GM12878 (cell line): ENCODE measurements at regions not wholly inside any gene's neighbourhood (a gene's known extent, or its start where the extent isn't known, plus 50 kb on each side); places are given as distances from the start of the nearest gene placed in this dataset.

Experiments
- ATAC-seq: fragments of 200-7000 bp; cut with Tn5 transposase; 3 replicates; pipeline ENCODE4 v1.9.1; 2020; ENCODE audit warnings: mild to moderate bottlenecking, moderate library complexity
- BruUV-seq: library from RNA; stranded (reverse); fragments of 400-500 nt; replicated peaks from 2 replicates; lab custom pipeline; 2021; lab: Mats Ljungman, UMichigan
- CTCF ChIA-PET: fragments of 300-600 bp; sonication (Branson Sonifier 250); formaldehyde crosslinking; extraction: SDS; loops from one replicate; lab custom pipeline; 2021; ENCODE audit warnings: inconsistent platforms; lab: Yijun Ruan, JAX
- POLR2A ChIA-PET: fragments of 350-600 bp; formaldehyde crosslinking; extraction: SDS; loops from one replicate; lab custom pipeline; 2021; ENCODE audit warnings: inconsistent platforms; lab: Charles Lee
- RAD21 ChIA-PET: fragments of 300-600 bp; sonication (Branson Sonifier 250); formaldehyde crosslinking; loops from one replicate; lab custom pipeline; 2023; ENCODE audit warnings: antibody characterized with exemption; ENCODE audit not compliant: unreplicated experiment; lab: Charles Lee
- SMC1A ChIA-PET: fragments of 300-600 bp; sonication (Branson Sonifier 250); formaldehyde crosslinking; loops from one replicate; lab custom pipeline; 2023; ENCODE audit not compliant: unreplicated experiment, uncharacterized antibody; lab: Charles Lee
- DNase-seq: peaks from one replicate; pipeline ENCODE4 v3.0.0-alpha.2; 2011; ENCODE audit warnings: low read depth, low spot score
- FAIRE-seq: peaks from 3 replicates; lab custom pipeline; 2011; peaks lifted over from hg19 to GRCh38; lab: Jason Lieb, UNC
- H2AFZ ChIP-seq: 2 replicates; pipeline ENCODE4 v1.6.0; 2011; ENCODE audit warnings: low read depth, low read length, control low read depth; ENCODE audit not compliant: control insufficient read depth
- H3K27ac ChIP-seq: 2 replicates; pipeline ENCODE4 v1.5.1; 2011; ENCODE audit warnings: control low read depth; ENCODE audit not compliant: control insufficient read depth, insufficient read depth
- H3K27me3 ChIP-seq, 2 experiments: replicated peaks in 1 of 2; 2 replicates each; pipeline versions ENCODE4 v1.6.0 to v1.6.1; 2011; ENCODE audit warnings: low read length in 1 of 2; ENCODE audit not compliant: control insufficient read depth in 2 of 2, insufficient read depth in 2 of 2
- H3K36me3 ChIP-seq, 2 experiments: 2 replicates each; pipeline ENCODE4 v1.5.1; 2011; ENCODE audit warnings: low read length in 1 of 2; ENCODE audit not compliant: control insufficient read depth in 2 of 2, insufficient read depth in 2 of 2
- H3K4me1 ChIP-seq: 2 replicates; pipeline ENCODE4 v1.6.1; 2011; ENCODE audit warnings: mild to moderate bottlenecking, low read length, moderate library complexity, mixed read lengths; ENCODE audit not compliant: control insufficient read depth, insufficient read depth
- H3K4me2 ChIP-seq: 2 replicates; pipeline ENCODE4 v1.6.0; 2011; ENCODE audit warnings: control low read depth; ENCODE audit not compliant: control insufficient read depth, insufficient read depth
- H3K4me3 ChIP-seq: fragments of 200-600 bp; sonication (generic); 2 replicates; pipeline ENCODE4 v1.5.1; 2016
- H3K79me2 ChIP-seq: 2 replicates; pipeline ENCODE4 v1.6.0; 2011; ENCODE audit warnings: low read length; ENCODE audit not compliant: control insufficient read depth, insufficient read depth
- H3K9ac ChIP-seq: 2 replicates; pipeline ENCODE4 v1.8.0; 2011; ENCODE audit warnings: low read length, control low read depth, mixed read lengths; ENCODE audit not compliant: control insufficient read depth, insufficient read depth
- H3K9me3 ChIP-seq: replicated peaks from 3 replicates; pipeline ENCODE4 v1.5.1; 2011; ENCODE audit warnings: mild to moderate bottlenecking, low read length; ENCODE audit not compliant: control insufficient read depth, insufficient read depth
- H4K20me1 ChIP-seq: 2 replicates; pipeline ENCODE4 v1.6.0; 2011; ENCODE audit not compliant: control insufficient read depth, insufficient read depth
- CEBPB ChIP-seq, 2 experiments: fragments of 150-350 bp in 1 of 2; IDR thresholded peaks; 2 replicates each; pipeline ENCODE4 v1.6.1; 2012 to 2014; ENCODE audit warnings: low read depth in 2 of 2, low read length in 2 of 2, borderline replicate concordance in 1 of 2, inconsistent platforms in 1 of 2
- CHD1 ChIP-seq: IDR thresholded peaks from 2 replicates; pipeline ENCODE4 v1.6.1; 2012; ENCODE audit warnings: low read depth, low read length, improper control_type of control experiment
- EZH2 ChIP-seq: IDR thresholded peaks from 2 replicates; pipeline ENCODE4 v1.6.1; 2012; ENCODE audit warnings: low read depth, mild to moderate bottlenecking, control low read depth, inconsistent platforms, low read length, borderline replicate concordance; ENCODE audit not compliant: control insufficient read depth
- FOS ChIP-seq: IDR thresholded peaks from 3 replicates; pipeline ENCODE4 v1.6.1; 2011; ENCODE audit warnings: borderline replicate concordance; ENCODE audit not compliant: insufficient read length; ENCODE audit errors: extremely low read depth
- HDAC2 ChIP-seq: fragments of 200-600 bp; sonication (generic); IDR thresholded peaks from 2 replicates; pipeline ENCODE4 v1.6.1; 2017
- KAT2A ChIP-seq: conservative IDR thresholded peaks from 2 replicates; pipeline ENCODE4 v1.6.1; 2011; ENCODE audit warnings: low read depth, low read length; ENCODE audit not compliant: control insufficient read depth
- RELA ChIP-seq: fragments of 450-650 bp; IDR thresholded peaks from 2 replicates; pipeline ENCODE4 v1.8.0; 2014; ENCODE audit warnings: borderline replicate concordance; ENCODE audit not compliant: partially characterized antibody
- SMC3 ChIP-seq: IDR thresholded peaks from 2 replicates; pipeline ENCODE4 v1.6.1; 2011; ENCODE audit warnings: low read length, improper control_type of control experiment, borderline replicate concordance
- WGBS: methylation state at CpG from one replicate; pipeline ENCODE4 v1.1.6; 2016; ENCODE audit warnings: low lambda C conversion rate; ENCODE audit not compliant: insufficient replicate concordance, insufficient coverage; ENCODE audit errors: missing lambda C conversion rate; 5-methylcytosine and 5-hydroxymethylcytosine counted together
- in situ Hi-C: fragments of 300-500 bp; cut with MboI; formaldehyde crosslinking; loops from 9 replicates; pipeline ENCODE4 v1.14.3; 2018; ENCODE audit warnings: mixed read lengths
- intact Hi-C: fragments of 100-400 bp; cut with micrococcal nuclease; formaldehyde crosslinking; loops from one replicate; pipeline ENCODE4 v1.14.2; 2022; ENCODE audit not compliant: unreplicated experiment

GRCh38 chr9:104984121-104984520 lies 56.2 kb upstream of the ABCA1 start:
- no peaks in the 10 kb centered on the region; a peak in 1 of 4 replicates for H3K27me3 ChIP-seq
- FAIRE-seq: no peak
- ChIA-PET SMC1A (interaction anchor here (1.5 kb wide), 1 partner anchor 31 kb away, joined by 3 read pairs; no protein-coding TSS in a partner anchor), POLR2A (no interaction called here), CTCF (no interaction called here), RAD21 (no interaction called here)
- intact Hi-C loops: no loop called here
- H3K36me3 ChIP-seq: no peaks in the 10 kb centered on the region
- TF ChIP-seq HDAC2 (no peak), RELA (no peak)
- BruUV-seq: no TSS peak
- 9% methylated on average over 5 of the region's 5 CpGs for WGBS
- no peak overlapping the region for H3K4me3 ChIP-seq
- H3K79me2 ChIP-seq: no peaks in the 10 kb centered on the region
- H2AFZ ChIP-seq: no peak overlapping the region
- H3K4me1 ChIP-seq: no peaks in the 10 kb centered on the region
- DNase-seq: no peak
- in situ Hi-C loops: no loop called here
- H3K27ac ChIP-seq: no peak overlapping the region
- no peak overlapping the region for H3K9ac ChIP-seq
- ATAC-seq: no peak
- no peak overlapping the region for H3K4me2 ChIP-seq
- H4K20me1 ChIP-seq: no peaks in the 10 kb centered on the region
- no peaks in the 10 kb centered on the region for H3K9me3 ChIP-seq

DNA sequence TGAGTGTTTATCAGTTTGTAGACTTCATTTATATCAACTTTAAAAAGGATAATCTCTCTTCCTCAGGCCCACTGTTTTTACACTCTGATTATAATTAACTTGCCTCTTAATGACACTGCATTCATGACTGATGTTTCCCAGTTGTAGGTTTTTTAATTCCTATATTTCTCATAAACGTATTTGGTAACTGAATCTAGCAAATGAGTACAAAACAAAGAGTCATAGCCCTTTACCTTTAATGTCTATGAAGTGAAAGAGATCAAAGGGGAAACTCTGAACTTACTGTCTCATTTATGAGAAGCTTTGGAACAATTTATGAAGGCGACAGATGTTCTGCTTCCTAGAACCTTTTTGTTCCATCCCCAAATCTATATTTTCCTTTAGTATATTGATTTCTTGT lies 56.6 kb upstream of the ABCA1 start:
- 0% methylated on average over 2 of the region's 2 CpGs for WGBS
- Histone ChIP-seq H2AFZ (no peak overlapping the region), H3K36me3 (no peaks in the 10 kb centered on the region), H3K4me2 (no peak overlapping the region), H3K4me3 (no peak overlapping the region), H3K27ac (no peak overlapping the region), H4K20me1 (no peaks in the 10 kb centered on the region), H3K9me3 (no peaks in the 10 kb centered on the region), H3K4me1 (no peaks in the 10 kb centered on the region), H3K27me3 (no peaks in the 10 kb centered on the region; a peak in 1 of 4 replicates), H3K79me2 (no peaks in the 10 kb centered on the region), H3K9ac (no peak overlapping the region)
- ChIA-PET POLR2A (no interaction called here), CTCF (no interaction called here), RAD21 (no interaction called here), SMC1A (interaction anchor here (1.5 kb wide), 1 partner anchor 30 kb away, joined by 3 read pairs; no protein-coding TSS in a partner anchor)
- TF ChIP-seq EZH2: no peak
- no peak for TF ChIP-seq CEBPB (IDR thresholded peaks at IDR 0.05; ENCODE audit: borderline replicate concordance in 1 of 2, low read depth in 2 of 2, low read length in 2 of 2)
- TF ChIP-seq CHD1: no peak
- TF ChIP-seq KAT2A: no peak
- no peak for TF ChIP-seq SMC3
- no peak for TF ChIP-seq FOS
- no TSS peak for BruUV-seq
- no peak for DNase-seq
- ATAC-seq: no peak
- intact Hi-C loops: no loop called here
- FAIRE-seq: no peak
- in situ Hi-C loops: no loop called here
